Spinal cord (tissue), 9 donors: ENCODE measurements at regions not wholly inside any gene's neighbourhood (a gene's known extent, or its start where the extent isn't known, plus 50 kb on each side); places are given as distances from the start of the nearest gene placed in this dataset.

Experiments
- DNase-seq, 6 donors: peaks; one replicate each; pipeline versions ENCODE4 v3.0.0 to v3.0.0-alpha.2; 2013 to 2015; ENCODE audit warnings: low spot score in 6 of 6, low read depth in 4 of 6
- H3K27ac ChIP-seq: one replicate; pipeline ENCODE4 v1.5.1; 2013; ENCODE audit warnings: low read depth, low read length, control low read depth
- H3K27me3 ChIP-seq: one replicate; pipeline ENCODE4 v1.6.1; 2013; ENCODE audit warnings: low read length; ENCODE audit not compliant: control insufficient read depth, insufficient read depth
- H3K36me3 ChIP-seq: one replicate; pipeline ENCODE4 v1.6.1; 2013; ENCODE audit warnings: low read length; ENCODE audit not compliant: control insufficient read depth, insufficient read depth
- H3K4me1 ChIP-seq: one replicate; pipeline ENCODE4 v1.6.1; 2013; ENCODE audit warnings: low read length; ENCODE audit not compliant: control insufficient read depth, insufficient read depth
- H3K4me3 ChIP-seq: one replicate; pipeline ENCODE4 v1.5.1; 2013; ENCODE audit warnings: low read depth, low read length, control low read depth
- H3K9me3 ChIP-seq: one replicate; pipeline ENCODE4 v1.6.1; 2013; ENCODE audit warnings: low read length; ENCODE audit not compliant: control insufficient read depth, insufficient read depth
- WGBS: methylation state at CpG from one replicate; pipeline ENCODE4 v1.1.5; 2013; ENCODE audit warnings: missing lambda C conversion rate; ENCODE audit not compliant: insufficient coverage; 5-methylcytosine and 5-hydroxymethylcytosine counted together
- donor health status: healthy.

DNA sequence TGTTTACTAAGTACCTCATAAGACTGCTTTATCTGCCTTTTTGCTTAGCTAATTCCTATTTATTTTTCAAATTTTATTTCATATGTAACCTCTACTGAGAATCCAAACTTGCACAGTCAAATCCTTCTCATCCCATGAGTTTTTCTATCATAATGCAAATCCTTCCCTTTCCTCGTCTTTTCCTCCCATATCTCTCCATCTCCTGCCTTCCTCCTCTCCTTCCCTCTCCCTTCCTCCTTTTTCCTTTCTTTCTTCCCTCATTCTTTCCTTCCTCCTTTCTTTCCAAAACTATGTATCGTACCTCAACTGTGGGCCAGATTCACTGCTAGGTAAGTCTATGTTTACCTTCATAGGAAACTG lies 201.4 kb upstream of the TMTC4 start:
- WGBS = 89% methylated on average over 1 of the region's 2 CpGs
- Histone ChIP-seq H3K27ac (no peak overlapping the region), H3K9me3 (no peaks in the 10 kb centered on the region), H3K36me3 (no peaks in the 10 kb centered on the region), H3K4me1 (no peaks in the 10 kb centered on the region), H3K4me3 (no peak overlapping the region), H3K27me3 (no peaks in the 10 kb centered on the region)
- DNase-seq = no peak

DNA sequence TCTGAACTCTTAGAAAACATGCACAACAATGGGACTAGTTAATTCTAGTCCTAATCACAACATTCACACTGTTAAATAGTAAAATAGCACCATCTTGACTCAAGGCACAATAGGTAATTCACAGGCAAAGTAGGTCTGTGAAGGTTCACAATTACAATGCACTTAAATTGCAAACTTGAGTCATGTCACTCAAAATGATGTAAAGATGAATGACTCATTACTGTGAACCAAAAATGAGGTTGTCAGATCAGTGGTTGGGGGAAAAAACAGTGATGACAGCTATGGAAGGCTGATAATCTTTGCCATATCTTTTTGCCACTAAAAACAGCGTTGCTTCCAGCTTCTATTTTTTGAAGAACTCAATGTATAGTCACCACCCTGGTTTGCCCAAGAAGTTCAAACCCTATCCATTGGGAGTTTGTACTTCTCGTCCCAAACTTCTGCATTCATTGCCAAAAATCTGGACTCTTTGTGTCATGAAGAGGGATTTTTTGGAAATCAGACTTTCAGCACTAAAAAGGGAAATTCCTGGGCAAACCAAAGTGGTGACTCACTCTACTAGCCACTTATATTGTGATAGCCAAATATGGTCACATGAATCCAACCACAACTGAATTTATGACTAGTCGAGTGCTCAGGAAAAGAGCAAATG lies 200.9 kb upstream of the TMTC4 start:
- no peak overlapping the region for H3K4me3 ChIP-seq
- H3K27me3 ChIP-seq = no peaks in the 10 kb centered on the region
- no peaks in the 10 kb centered on the region for H3K4me1 ChIP-seq
- WGBS = 100% methylated on average over 1 of the region's 3 CpGs
- no peak overlapping the region for H3K27ac ChIP-seq
- H3K36me3 ChIP-seq = no peaks in the 10 kb centered on the region
- DNase-seq = no peak
- no peaks in the 10 kb centered on the region for H3K9me3 ChIP-seq

DNA sequence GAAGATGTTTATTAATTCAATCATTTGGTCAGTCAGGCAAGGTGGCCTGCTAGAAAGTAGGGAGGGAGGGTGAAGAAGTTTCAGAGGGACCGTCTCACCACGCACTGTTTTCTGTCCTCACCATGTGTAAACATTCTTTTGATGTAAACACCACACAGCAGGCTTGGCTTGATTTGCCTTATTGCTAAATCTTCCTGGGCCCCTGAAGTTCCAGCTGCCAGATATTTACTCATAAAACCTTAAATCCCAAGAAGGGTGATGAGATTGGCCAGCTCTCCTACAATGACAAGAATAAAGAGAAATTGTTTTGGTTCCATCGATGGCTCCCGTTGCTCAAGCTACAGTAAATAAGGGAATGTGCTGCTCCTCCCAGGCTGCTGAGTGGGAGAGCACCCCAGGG lies 198.2 kb upstream of the TMTC4 start:
- Histone ChIP-seq H3K27ac (no peak overlapping the region), H3K4me3 (no peak overlapping the region), H3K9me3 (peaks cover 2% of the 10 kb centered on the region), H3K36me3 (no peaks in the 10 kb centered on the region), H3K27me3 (no peaks in the 10 kb centered on the region), H3K4me1 (no peaks in the 10 kb centered on the region)
- DNase-seq = no peak
- WGBS = no CpG with 5 or more reads among the region's 4 CpGs

DNA sequence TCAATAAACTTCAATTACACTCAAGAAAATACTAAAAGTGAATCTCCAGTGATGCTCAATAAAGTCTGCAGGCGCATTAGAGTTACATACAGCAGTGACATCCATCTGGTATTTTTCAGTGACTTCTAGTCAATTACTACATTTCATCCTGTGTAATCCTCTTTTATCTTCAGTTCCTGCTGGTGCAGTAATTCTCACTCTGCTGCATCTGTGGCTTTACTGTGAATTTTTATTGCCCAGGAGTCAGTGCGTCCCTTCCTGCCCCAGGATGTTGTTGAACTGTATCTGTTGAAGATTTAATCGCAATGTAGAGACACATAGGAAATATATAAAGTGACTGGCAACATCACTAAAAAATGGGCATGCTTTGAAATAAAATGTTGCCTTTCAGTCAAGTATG lies 196.3 kb upstream of the TMTC4 start:
- H3K27ac ChIP-seq = no peak overlapping the region
- H3K36me3 ChIP-seq = no peaks in the 10 kb centered on the region
- H3K9me3 ChIP-seq = peaks cover 10% of the 10 kb centered on the region
- 100% methylated on average over 2 of the region's 3 CpGs for WGBS
- no peaks in the 10 kb centered on the region for H3K27me3 ChIP-seq
- DNase-seq = peak in 1 of 6 donors; percentile 88
- H3K4me1 ChIP-seq = no peaks in the 10 kb centered on the region
- no peak overlapping the region for H3K4me3 ChIP-seq

DNA sequence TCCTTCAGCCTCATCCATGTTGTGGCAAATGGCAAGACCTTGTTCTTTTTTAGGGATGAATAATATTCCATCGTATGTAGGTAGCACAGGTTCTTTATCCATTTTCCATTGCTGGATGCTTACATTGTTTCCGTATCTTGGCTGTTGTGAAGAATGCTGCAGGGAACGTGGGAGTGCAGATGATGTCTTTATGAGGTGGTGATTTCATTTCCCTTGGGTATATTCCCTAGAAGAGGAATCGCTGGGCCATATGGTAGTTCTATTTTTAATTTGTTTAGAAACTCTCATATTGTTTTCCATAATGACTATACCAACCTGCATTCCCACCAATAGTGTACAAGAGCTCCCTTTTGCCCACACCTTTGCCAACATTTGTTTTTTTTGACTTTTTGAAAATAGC lies 186.3 kb upstream of the TMTC4 start:
- Histone ChIP-seq H3K27me3 (no peaks in the 10 kb centered on the region), H3K36me3 (no peaks in the 10 kb centered on the region), H3K4me1 (no peaks in the 10 kb centered on the region), H3K4me3 (no peak overlapping the region), H3K9me3 (peaks cover 2% of the 10 kb centered on the region), H3K27ac (no peak overlapping the region)
- WGBS = no CpG with 5 or more reads among the region's 4 CpGs
- DNase-seq = no peak

DNA sequence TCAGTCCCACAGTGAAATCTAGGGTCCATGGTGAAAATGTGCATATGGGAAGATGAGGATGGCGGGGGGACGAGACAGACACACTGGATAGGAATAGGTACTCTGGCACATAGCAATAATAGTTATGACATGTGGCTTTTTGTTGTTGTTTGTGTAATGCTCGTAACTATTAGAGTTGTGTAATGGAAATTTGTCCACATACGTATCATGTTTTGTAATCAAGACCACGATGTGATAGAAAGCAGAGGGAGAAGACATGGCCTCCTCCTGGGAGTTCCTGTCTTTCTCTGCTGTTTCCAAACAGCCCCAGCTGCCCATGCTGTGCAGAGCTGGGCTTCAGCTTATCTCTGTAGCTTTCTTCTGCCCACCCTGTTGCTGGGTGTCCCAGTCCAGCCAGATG lies 185.3 kb upstream of the TMTC4 start:
- peaks cover 2% of the 10 kb centered on the region for H3K9me3 ChIP-seq

DNA sequence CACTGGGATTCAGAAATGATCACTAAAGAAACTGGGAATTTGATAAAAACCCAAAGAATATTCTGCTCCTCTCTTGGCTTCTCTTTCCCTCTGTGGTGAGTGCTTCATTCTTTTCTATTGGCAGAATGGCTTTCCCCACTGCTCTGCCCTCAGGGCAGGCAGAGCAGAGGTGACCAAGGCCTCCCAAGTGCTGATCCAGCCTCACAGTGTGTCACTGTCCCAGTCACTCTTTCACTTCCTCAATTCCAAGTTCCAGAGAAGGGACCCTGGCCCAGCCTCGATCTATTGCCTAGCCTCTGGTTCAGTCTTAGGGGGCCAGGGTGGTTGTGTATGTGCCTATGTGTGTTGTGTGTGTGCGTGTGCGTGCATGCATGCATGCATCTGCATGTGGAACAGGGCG lies 180.6 kb upstream of the TMTC4 start:
- no peak overlapping the region for H3K27ac ChIP-seq
- DNase-seq = no peak
- no peaks in the 10 kb centered on the region for H3K36me3 ChIP-seq
- no peak overlapping the region for H3K4me3 ChIP-seq
- peaks cover 3% of the 10 kb centered on the region for H3K27me3 ChIP-seq
- 95% methylated on average over 4 of the region's 4 CpGs for WGBS
- no peaks in the 10 kb centered on the region for H3K9me3 ChIP-seq
- peaks cover 3% of the 10 kb centered on the region for H3K4me1 ChIP-seq

More for the DNA sequence above, 185.3 kb upstream of the TMTC4 start:
- Histone ChIP-seq H3K4me3 (no peak overlapping the region), H3K36me3 (no peaks in the 10 kb centered on the region), H3K27ac (no peak overlapping the region), H3K27me3 (no peaks in the 10 kb centered on the region), H3K4me1 (no peaks in the 10 kb centered on the region)
- no peak for DNase-seq
- WGBS = 88% methylated on average over 4 of the region's 5 CpGs

DNA sequence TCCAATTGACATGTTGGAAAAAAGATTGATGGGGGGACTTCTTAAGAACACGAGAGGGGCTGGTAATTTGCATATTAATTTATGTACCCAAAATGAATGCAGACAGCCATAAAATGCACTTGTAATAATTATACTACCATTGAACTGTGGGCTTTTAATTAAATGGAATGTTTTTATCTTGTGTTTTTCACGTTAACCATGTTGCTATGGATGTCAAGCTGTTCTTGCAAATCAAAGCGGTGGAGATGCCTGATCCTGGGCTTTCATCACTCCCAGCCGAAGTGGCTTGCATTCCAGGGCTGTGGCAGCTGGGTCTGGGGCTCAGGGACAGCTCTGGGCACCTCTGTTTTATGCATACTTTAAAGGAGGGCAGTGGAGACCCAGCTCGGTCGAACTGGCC lies 179.4 kb upstream of the TMTC4 start:
- peak in 2 of 6 donors; percentile 76 to 79 for DNase-seq
- Histone ChIP-seq H3K9me3 (no peaks in the 10 kb centered on the region), H3K36me3 (no peaks in the 10 kb centered on the region), H3K4me3 (no peak overlapping the region), H3K27ac (no peak overlapping the region), H3K4me1 (peaks cover 3% of the 10 kb centered on the region), H3K27me3 (peaks cover 3% of the 10 kb centered on the region)
- 18% methylated on average over 5 of the region's 6 CpGs for WGBS

DNA sequence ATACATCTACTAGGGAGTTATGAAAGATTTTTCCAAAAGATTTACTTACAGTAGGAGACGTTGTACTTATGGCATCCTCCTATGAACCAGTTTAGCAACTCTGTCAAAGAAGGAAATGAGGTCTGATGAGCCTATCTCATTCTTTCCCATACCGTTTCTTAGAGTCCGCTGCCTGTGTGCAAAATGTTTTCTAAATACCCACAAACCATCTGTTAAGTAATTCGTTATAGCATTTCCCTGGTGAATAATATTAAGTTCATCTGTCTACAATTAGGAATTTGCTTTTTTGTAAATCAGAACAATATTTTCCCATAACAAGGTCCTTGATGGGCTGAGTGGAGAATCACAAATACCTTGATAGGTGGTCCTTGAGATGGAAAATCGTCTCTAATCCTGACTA lies 178.8 kb upstream of the TMTC4 start:
- H3K4me3 ChIP-seq = no peak overlapping the region
- no peaks in the 10 kb centered on the region for H3K9me3 ChIP-seq
- peaks cover 3% of the 10 kb centered on the region for H3K4me1 ChIP-seq
- no peaks in the 10 kb centered on the region for H3K36me3 ChIP-seq
- H3K27me3 ChIP-seq = peaks cover 3% of the 10 kb centered on the region
- DNase-seq = peak in 2 of 6 donors; percentile 37 to 61
- H3K27ac ChIP-seq = no peak overlapping the region
- 40% methylated on average over 2 of the region's 5 CpGs for WGBS

DNA sequence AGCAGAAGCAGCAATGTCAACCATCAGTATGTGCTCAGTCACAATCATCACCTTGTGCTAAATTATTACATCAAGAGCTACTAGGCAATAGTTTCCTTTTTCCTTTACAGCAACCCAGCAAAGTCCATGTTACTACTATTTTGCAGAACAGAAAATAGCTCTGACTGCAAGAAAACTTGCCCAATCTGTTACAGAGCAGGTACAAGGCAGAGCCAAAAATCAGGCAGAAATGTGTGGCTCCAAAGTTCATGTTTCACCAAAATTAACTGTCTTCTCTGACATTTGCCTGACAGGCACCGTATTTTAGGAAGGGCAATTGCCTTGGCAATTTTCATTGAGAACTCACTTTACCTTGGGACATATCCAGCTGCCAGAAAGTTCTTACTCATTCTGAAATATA lies 177.6 kb upstream of the TMTC4 start:
- peaks cover 3% of the 10 kb centered on the region for H3K4me1 ChIP-seq
- H3K27me3 ChIP-seq = peaks cover 3% of the 10 kb centered on the region
- no peak overlapping the region for H3K27ac ChIP-seq
- WGBS = 78% methylated on average over 1 of the region's 1 CpG
- no peaks in the 10 kb centered on the region for H3K36me3 ChIP-seq
- no peaks in the 10 kb centered on the region for H3K9me3 ChIP-seq
- DNase-seq = no peak
- H3K4me3 ChIP-seq = no peak overlapping the region
